Activated B cell treated with CpG ODN at 0.5 μM for 24 hours (primary cell): ENCODE measurements at regions not wholly inside any gene's neighbourhood (a gene's known extent, or its start where the extent isn't known, plus 50 kb on each side); places are given as distances from the start of the nearest gene placed in this dataset.

Experiments used
- ATAC-seq: fragments of 200-7000 bp; cut with Tn5 transposase; one replicate; pipeline ENCODE4 v1.10.0; 2021; ENCODE audit warnings: low read depth, mild to moderate bottlenecking, moderate library complexity
- CTCF ChIA-PET: fragments of 350-600 bp; sonication (Branson Sonifier 250); formaldehyde crosslinking; loops from one replicate; lab custom pipeline; 2021; ENCODE audit warnings: antibody characterized with exemption; lab: Charles Lee
- POLR2A ChIA-PET: fragments of 350-600 bp; sonication (Branson Sonifier 250); formaldehyde crosslinking; loops from one replicate; lab custom pipeline; 2021; ENCODE audit warnings: antibody characterized with exemption; lab: Charles Lee
- DNase-seq: peaks from one replicate; pipeline ENCODE4 v3.0.0; 2022
- H3K27ac Mint-ChIP-seq: one replicate; pipeline ENCODE4 v1.8.0; 2020; ENCODE audit warnings: mixed read lengths
- H3K27me3 Mint-ChIP-seq: one replicate; pipeline ENCODE4 v1.8.0; 2021; ENCODE audit warnings: mixed read lengths
- H3K36me3 Mint-ChIP-seq: one replicate; pipeline ENCODE4 v1.8.0; 2021; ENCODE audit warnings: low read depth, mixed read lengths
- H3K4me1 Mint-ChIP-seq: one replicate; pipeline ENCODE4 v1.8.0; 2021; ENCODE audit warnings: mixed read lengths
- H3K4me3 Mint-ChIP-seq: one replicate; pipeline ENCODE4 v1.8.0; 2020; ENCODE audit warnings: mild to moderate bottlenecking, mixed read lengths
- H3K9me3 Mint-ChIP-seq: one replicate; pipeline ENCODE4 v1.8.0; 2020; ENCODE audit warnings: mixed read lengths
- intact Hi-C: fragments of 100-400 bp; cut with micrococcal nuclease; formaldehyde crosslinking; loops from one replicate; pipeline ENCODE4 v1.15.1; 2024
- TF ChIP-seq, protein P1 (sequence below): fragments of 200-600 bp; IDR thresholded peaks from one replicate; pipeline ENCODE4 v1.8.0; 2022; ENCODE audit warnings: antibody characterized with exemption, mild to moderate bottlenecking

- no peak overlapping the region for H3K27ac Mint-ChIP-seq
- ATAC-seq = no peak
- intact Hi-C loops = no loop called here
- no peaks in the 10 kb centered on the region for H3K4me1 Mint-ChIP-seq
- no peak for DNase-seq
- H3K4me3 Mint-ChIP-seq = no peak overlapping the region
- peaks cover 10% of the 10 kb centered on the region for H3K9me3 Mint-ChIP-seq
- POLR2A ChIA-PET = no interaction called here
- H3K36me3 Mint-ChIP-seq = no peaks in the 10 kb centered on the region
- TF ChIP-seq, protein P1, sequence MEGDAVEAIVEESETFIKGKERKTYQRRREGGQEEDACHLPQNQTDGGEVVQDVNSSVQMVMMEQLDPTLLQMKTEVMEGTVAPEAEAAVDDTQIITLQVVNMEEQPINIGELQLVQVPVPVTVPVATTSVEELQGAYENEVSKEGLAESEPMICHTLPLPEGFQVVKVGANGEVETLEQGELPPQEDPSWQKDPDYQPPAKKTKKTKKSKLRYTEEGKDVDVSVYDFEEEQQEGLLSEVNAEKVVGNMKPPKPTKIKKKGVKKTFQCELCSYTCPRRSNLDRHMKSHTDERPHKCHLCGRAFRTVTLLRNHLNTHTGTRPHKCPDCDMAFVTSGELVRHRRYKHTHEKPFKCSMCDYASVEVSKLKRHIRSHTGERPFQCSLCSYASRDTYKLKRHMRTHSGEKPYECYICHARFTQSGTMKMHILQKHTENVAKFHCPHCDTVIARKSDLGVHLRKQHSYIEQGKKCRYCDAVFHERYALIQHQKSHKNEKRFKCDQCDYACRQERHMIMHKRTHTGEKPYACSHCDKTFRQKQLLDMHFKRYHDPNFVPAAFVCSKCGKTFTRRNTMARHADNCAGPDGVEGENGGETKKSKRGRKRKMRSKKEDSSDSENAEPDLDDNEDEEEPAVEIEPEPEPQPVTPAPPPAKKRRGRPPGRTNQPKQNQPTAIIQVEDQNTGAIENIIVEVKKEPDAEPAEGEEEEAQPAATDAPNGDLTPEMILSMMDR = no peak
- CTCF ChIA-PET = no interaction called here
- no peaks in the 10 kb centered on the region for H3K27me3 Mint-ChIP-seq
Observed at GRCh38 chr5:174247301-174247700, 201.8 kb downstream of the NSG2 start.

DNA sequence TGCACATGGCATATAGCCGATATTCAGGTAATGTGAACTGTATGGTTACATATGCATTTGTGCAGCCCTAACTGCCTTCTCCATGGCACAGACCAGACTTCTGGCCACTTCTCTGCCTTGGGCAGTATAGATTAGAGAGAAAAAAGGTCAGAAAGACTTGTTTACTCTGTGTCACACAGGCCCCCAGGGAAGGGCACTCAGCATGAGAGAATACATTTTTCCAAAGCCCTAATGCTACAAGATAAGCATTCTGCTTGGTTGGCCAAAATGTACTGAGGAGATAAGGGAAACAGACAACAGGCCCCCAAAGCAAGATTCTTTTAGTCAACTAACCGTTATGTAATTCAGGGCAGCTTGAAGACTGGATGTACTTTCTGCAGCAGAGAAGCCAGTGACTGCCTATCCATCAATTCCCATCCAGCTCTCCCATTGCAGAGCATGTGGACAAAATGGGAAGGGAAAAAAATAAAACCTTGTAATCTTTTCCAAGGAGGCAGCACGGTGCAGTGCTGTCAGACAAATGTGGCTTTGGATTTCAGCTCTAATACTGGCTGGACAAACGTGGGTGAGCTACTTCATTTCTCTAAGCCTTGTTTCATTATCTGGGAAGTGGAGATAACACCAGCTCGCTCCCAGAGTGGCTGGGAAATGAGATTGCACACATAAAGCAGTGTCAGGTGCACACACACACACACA is 205.9 kb downstream of the NSG2 start:
- no peak for DNase-seq
- no peak overlapping the region for H3K27ac Mint-ChIP-seq
- intact Hi-C loops = no loop called here
- no peak for ATAC-seq
- POLR2A ChIA-PET = no interaction called here
- H3K27me3 Mint-ChIP-seq = no peaks in the 10 kb centered on the region
- H3K36me3 Mint-ChIP-seq = no peaks in the 10 kb centered on the region
- no peaks in the 10 kb centered on the region for H3K4me1 Mint-ChIP-seq
- no peak overlapping the region for H3K4me3 Mint-ChIP-seq
- TF ChIP-seq, protein P1 = no peak
- H3K9me3 Mint-ChIP-seq = no peaks in the 10 kb centered on the region
- CTCF ChIA-PET = no interaction called here

DNA sequence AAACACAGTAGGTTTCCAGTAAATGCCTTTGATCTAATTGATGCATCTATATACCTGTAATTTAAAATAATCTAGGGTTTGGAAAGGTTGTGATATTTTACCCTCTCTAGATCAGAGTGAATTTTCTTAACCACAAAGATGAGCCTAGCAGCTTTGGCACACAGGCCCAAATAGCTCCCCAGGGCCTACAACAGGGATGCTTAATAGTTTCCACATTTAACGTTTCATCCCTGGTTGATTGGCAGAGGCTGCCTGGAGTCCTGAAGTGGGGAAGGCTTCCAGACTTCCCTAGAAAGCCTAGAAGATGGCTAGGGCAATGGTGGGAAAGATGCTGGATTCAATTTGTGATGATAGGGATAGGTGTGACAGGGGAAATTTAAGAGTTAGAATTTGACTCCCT is 206.6 kb downstream of the NSG2 start:
- no peak overlapping the region for H3K27ac Mint-ChIP-seq
- ATAC-seq (no peak), DNase-seq (no peak)
- ChIA-PET CTCF (no interaction called here), POLR2A (no interaction called here)
- intact Hi-C loops = no loop called here
- H3K27me3 Mint-ChIP-seq = no peaks in the 10 kb centered on the region
- no peaks in the 10 kb centered on the region for H3K9me3 Mint-ChIP-seq
- no peak overlapping the region for H3K4me3 Mint-ChIP-seq
- TF ChIP-seq, protein P1 = no peak
- H3K36me3 Mint-ChIP-seq = no peaks in the 10 kb centered on the region
- no peaks in the 10 kb centered on the region for H3K4me1 Mint-ChIP-seq

DNA sequence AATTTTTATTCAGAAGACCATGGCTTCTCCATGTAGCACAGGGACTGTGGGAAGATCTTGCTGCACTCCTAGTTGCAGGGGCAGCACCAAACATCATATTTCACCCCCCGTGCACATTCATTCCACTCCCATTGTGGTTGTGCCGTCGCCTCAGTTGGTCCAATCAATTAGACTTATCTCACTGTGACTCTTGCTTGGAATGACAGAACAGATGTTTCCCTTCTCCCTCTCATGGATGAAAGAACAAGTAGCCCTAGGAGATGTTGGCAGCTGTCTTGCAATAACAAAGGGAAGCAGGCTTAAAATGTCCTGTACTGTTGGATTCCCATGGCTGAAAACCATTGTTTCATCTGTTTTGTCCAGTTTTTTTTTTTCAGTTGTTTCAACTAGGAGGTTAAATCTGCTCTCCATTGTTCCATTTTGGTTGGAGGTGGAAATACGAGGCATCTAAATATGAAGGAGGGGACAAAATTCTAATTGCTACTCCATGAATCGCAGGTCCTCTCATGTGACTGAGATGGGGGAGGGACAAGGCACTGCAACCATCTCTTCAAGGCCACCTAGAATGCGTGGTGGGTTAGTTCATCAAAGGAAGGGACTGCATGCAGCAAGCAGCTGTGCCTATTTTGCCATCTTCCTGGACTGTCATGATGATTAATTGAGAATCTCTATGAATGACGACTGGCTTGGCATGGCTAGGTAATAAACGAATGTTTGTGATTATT is 214.4 kb downstream of the NSG2 start:
- Mint-ChIP-seq H3K4me1 (no peaks in the 10 kb centered on the region), H3K27me3 (peaks cover 2% of the 10 kb centered on the region), H3K4me3 (no peak overlapping the region), H3K36me3 (no peaks in the 10 kb centered on the region), H3K27ac (no peak overlapping the region), H3K9me3 (no peaks in the 10 kb centered on the region)
- TF ChIP-seq, protein P1 = no peak
- ATAC-seq (no peak), DNase-seq (no peak)
- ChIA-PET POLR2A (no interaction called here), CTCF (no interaction called here)
- intact Hi-C loops = no loop called here

DNA sequence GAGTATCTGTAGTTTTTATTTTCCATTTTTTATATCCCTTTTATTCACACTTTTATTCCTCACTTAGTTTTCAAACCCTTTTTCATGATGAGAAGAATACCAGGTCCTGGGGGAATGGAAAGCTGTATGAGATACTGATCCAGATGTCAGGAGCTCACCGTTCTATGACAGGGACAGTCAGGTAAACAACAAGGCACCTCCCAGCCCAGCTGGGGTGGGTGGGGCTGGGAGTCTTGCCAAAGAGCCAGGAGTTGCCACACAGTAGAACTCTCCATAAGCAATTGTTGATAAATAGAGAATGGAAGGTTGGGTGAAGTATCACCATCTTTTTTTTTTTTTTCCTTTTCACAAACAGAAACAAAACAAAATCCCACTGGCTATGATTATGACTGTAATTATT is 225.8 kb downstream of the NSG2 start:
- H3K27me3 Mint-ChIP-seq = no peaks in the 10 kb centered on the region
- DNase-seq (no peak), ATAC-seq (no peak)
- peaks cover 10% of the 10 kb centered on the region for H3K9me3 Mint-ChIP-seq
- CTCF ChIA-PET = no interaction called here
- POLR2A ChIA-PET = no interaction called here
- H3K4me1 Mint-ChIP-seq = no peaks in the 10 kb centered on the region
- H3K4me3 Mint-ChIP-seq = no peak overlapping the region
- intact Hi-C loops = no loop called here
- no peak overlapping the region for H3K27ac Mint-ChIP-seq
- H3K36me3 Mint-ChIP-seq = no peaks in the 10 kb centered on the region
- TF ChIP-seq, protein P1 = no peak
